Vagina (tissue), 2 donors: ENCODE measurements at regions not wholly inside any gene's neighbourhood (a gene's known extent, or its start where the extent isn't known, plus 50 kb on each side); places are given as distances from the start of the nearest gene placed in this dataset.

Source experiments
- CTCF ChIP-seq, 3 experiments: fragments of 450-650 bp in 2 of 3; fragments of 200-600 bp in 1 of 3; sonication (generic) in 1 of 3; IDR thresholded peaks; one replicate each; pipeline ENCODE4 v1.5.1; 2017 to 2019; ENCODE audit warnings: antibody characterized with exemption in 3 of 3, mild to moderate bottlenecking in 2 of 3, moderate library complexity in 2 of 3
- POLR2AphosphoS5 ChIP-seq, 2 donors: sonication (generic); formaldehyde crosslinking; IDR thresholded peaks; one replicate each; pipeline ENCODE4 v1.9.0; 2017; ENCODE audit warnings: antibody characterized with exemption in 2 of 2, mild to moderate bottlenecking in 2 of 2, low read depth in 1 of 2; ENCODE audit not compliant: insufficient read depth in 1 of 2

GRCh38 chr7:117836-118614, 74.3 kb upstream of the FAM20C start:
- no peak for TF ChIP-seq CTCF (IDR thresholded peaks at IDR 0.05)
- TF ChIP-seq POLR2AphosphoS5 (IDR thresholded peaks at IDR 0.05; ENCODE audit: insufficient read depth in 1 of 2, low read depth in 1 of 2), result no peak
